IPS DF 4.7 (cell line): ENCODE measurements at regions not wholly inside any gene's neighbourhood (a gene's known extent, or its start where the extent isn't known, plus 50 kb on each side); places are given as distances from the start of the nearest gene placed in this dataset.
"Not testable (repeated sequence)": the region's sequence is repeated elsewhere in the genome, so short reads cannot be mapped to it uniquely, and the experiment has no call there.

ENCODE experiments used
- DNase-seq: peaks from one replicate; pipeline ENCODE4 v3.0.0-alpha.2; 2013; ENCODE audit warnings: low spot score; ENCODE audit errors: extremely low read depth

DNA sequence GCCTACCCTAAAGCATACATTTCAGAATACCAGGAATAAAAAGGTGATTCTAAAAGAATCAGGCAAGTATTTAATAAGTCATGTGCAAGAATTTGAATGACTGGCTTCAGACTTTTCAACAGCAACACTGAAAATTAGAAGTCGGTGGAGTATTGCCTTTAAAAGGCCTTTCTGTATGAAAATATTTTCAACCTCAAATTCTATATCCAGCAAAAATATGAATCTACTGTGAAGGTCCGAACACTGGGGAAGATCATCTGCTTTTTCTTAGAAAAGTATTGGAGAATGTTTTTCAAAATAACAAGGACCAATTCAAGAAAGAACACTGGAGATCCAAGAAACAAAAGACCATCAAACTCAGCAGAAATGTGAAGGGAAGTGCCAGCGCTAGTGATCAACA, 459.5 kb upstream of the KLF12 start:
- no peak for DNase-seq

DNA sequence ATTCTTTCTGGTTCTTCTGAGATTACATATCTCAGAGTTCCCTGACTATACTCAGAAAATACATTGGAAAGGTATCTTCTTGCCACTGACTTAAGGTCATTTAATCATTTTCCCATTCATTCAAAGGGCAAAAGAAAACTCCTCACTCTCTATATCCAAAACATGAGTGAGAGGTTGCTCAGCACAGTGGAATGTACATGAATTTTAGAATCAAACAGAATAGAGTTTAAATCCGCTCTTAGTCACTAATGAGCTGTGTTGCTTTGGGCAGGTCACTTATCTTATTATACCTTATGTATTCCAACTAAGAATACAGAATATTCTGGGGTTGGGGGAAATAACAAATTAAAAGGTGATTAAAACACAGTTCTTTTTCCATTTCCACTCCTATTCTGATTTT, 452.6 kb upstream of the KLF12 start:
- DNase-seq, result no peak

DNA sequence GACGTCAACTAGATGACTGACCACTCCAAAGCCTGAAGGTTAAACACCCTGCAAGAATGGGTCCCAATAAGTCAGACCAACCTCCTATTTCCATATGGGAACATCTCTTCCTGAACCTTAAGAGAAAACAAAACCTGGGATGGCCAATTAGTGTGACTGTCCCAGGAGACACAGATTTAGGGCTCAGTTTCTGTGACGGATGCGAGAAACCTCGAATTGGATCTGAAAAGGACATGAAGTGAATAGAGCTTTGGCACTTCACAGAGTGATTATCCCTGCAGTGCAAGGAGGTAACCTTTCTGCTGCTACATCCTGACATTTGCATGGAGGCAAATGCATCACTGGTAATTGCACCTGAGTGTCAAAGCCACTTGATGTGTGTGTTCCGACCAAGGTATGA, 442.2 kb upstream of the KLF12 start:
- no peak for DNase-seq

DNA sequence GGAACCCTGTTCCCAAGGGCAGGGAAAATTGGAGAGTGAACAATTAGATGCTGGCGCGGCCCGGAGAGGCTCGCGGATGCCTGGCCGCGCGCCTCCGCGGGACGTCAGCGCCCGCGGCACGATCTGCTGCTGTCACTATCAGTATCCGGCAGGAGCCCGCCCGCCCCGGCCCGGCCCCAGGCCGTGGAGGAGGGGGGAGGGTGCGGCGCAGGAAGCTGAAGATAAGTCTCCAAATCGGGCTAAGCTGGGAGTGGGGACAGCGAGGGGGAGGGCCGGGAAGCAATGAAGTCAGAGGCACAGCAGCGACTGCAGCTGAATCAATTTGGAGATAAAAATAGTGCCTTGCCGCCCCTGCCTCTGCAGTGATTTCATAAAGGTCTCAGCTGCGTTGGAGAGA, 441.5 kb upstream of the KLF12 start:
- no peak for DNase-seq

DNA sequence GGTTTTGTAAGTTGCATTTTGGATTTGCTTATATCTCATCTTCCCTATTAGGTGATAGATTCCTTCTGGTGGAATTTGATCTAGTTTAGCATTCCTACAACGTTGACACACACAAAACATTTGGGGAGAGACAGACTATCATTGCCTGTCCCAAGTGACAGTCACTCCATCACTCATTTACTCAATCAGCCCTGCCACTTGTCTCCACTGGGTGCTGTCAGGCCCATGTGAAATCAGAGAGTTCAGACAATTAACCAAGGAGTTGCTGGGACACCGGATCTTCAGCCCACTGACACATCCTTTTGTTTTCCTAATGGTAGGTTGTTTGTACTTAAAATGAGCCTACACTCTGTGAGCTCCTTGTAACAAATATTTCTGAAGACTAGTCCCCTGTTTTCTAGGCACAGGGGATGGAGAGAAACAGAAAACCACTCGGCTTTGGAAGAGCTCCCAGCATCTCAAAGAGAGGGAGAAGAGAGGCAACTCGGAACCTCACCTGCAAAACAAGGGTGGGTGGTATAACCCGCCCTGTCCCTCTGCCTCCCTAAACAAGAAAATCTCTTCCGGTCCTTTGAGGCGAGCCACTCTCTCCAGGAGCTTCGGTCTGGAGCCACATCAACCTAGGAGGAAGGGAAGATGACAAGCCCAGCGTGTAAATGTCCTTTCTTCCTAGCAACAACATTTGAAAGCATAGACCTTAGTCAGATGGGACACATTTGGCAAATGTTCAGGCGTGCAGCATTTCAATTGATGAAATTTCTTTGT, 440.9 kb upstream of the KLF12 start:
- DNase-seq, result no peak

DNA sequence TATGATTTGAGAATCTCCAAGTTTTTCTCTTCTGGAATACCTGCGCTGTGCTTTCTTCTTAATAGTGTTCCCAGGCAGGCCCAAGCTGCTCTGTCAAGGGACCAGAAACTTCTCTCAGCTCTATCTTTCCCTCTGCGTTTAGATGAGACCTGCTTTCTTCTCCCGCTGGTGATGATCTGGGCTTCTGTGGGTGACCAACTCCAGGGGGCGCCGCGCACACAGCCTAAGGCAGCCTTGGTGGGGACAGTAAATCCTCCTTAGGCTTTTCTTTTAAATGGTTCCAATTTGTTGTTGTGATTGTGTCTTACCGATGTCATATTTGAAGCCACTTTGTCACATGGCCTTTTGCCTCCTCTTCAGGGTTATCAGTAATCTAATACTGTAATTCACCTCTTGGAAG, 439.4 kb upstream of the KLF12 start:
- DNase-seq, result no peak

DNA sequence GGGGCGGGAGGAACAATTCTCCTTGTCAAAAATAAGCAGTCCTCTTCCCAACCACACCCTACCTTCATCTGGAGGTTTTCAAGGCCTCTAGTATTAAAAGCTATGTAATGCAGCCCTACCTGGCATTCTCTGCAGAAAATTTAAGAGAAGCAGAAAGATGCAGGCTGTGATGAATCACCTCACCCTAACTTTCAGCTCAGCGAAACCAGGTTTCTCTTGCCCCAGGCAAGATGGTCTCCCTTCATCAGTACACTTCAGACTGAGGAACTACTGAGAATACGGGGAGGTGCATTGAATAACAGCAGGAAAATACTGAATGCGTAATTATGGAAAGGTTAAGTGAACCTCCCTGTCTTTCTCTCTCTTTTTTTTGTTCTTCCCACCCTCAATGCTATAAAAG, 437.6 kb upstream of the KLF12 start:
- no peak for DNase-seq

DNA sequence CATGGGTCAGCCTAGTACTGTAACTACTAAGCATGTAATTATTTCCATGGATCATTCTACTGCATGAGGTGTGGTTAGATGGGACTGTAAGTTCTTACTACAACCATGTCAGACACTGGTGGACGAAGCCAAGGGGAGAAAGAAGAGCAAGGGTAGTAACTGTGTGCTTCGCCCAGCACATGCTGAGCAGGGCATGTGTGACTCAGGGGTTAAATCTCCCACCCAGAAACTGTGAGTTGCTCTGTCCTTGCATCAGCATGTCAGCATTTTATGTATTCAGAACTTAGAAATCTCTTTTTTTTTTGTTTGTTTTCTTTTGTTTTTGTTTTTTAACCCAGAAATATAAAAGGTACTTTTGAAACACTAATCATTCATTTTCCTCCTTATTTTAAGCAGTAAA, 436.6 kb upstream of the KLF12 start:
- no peak for DNase-seq

DNA sequence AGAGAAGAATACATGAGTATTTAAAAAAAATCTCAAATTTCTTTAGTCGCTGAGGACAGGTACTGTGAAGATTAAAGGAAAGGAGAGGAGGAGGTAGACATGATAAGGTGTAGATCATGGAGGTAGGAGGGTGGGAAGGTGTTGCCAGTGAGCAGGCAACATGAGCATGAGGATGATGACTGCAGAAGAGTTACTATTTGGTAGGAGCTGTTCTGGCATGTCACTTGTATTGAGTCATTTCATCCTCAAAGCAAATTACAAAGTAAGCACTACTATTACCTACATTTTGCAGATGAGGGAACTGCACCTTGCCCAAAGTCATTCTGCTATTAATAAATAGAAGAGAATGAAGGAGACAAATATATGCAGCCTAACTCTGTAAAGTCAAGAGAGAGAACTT, 435.8 kb upstream of the KLF12 start:
- no peak for DNase-seq

DNA sequence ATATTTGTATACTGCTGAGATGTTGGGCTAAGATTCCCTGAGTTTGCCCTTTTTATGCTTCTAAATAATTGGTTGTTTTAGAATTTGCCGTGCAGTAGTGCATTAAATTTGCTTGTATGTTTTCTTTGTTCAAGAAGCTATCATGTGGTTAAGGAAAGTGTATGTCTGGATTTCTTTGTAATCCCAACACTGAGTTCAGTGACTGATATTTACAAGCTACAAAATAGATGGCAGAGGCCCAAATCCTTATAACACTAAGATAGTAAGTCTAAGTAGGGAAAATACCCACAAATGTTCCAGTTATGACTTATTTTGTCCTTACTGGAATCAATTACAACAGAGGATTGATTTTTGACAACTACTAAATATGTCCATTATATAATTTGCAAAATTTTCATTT, 435.0 kb upstream of the KLF12 start:
- DNase-seq, result no peak

DNA sequence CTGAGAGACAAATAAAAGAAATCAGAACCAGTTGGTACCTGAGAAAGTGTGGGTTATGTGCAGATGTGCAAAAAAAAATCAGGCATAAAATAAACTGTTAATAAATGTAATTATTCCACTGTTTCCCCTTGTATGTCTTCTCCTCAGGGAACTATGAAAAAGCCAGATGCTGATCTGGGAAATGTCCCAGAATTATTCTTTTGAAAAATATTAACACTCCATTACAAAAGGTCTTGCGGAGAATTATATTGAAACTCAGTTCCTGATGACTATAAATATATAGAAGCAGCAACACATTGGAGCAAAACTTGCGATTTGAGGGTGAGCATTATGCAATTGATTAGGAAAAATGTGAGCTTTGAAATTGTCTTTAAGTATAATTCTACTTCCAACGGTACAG, 433.3 kb upstream of the KLF12 start:
- no peak for DNase-seq

DNA sequence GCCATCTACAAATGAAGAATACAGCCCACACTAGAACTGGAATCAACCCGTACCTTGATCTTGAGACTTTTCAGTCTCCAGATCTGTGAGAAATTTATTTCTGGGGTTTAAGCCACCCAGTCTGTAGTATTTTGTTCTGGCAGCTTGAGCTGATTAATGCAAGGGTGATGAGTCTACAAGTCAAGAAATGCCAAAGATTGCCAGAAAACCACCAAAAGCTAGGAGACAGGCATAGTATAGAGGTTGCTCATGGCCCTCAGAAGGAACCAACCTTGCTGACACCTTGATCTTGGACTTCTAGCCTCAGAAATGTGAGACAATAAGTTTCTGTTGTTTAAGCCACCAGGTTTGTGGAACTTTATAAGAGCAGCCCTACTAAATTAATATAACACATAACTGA, 428.2 kb upstream of the KLF12 start:
- no peak for DNase-seq

DNA sequence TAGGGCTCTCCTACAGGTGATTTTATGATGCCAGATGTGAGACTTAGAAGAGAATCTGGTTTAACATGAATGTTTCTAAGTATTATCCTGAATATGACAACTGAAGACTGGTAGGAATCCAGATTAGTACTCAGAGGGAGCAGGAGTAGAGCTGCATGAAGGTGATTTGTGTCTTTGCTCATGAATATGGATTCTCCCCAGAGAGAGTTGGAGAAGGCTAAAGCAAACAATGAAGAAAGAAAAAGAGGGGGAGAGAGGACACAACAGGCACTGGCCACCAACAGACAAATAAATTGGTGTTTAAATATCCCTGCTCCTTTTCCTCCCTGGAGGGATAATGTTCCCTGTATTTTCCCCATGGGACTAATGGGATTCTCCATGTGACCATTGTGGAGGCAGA, 427.0 kb upstream of the KLF12 start:
- DNase-seq, result no peak

DNA sequence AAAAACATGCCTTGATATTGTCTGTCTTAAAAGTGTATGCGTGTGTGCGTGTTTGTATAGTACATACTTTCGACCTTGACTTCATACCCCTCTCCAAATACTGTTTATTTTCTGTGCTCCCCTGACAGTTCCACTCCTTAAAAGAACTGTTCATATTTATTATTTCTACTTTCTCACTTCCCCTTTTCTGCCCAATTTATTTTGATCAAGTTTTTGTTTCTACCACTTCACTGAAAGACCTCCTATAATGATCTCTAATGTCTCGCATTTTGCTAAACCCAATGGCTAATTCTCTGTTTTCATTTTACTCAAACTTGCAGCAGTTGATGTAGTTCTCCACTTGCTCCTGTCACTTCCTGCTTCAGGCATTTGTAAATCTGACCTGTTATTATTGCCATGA, 426.1 kb upstream of the KLF12 start:
- DNase-seq, result no peak

DNA sequence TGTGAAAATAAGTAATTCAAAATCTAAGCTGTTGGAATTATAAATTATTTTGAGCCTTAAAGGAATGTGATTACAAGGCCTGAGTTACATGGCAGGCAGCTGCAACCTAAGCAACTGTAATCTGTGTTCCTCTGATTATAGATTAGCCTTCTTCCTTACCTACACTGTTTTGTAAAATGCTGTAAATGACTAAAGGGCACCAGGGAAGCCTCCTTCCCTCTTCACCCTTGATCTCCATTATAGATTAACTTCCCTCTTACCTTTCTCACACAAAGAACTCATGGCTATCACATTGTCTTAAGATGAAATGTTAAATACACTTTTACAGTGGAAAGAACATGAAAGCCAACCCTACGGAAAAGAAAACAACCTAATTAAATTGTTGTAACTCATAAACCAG, 423.7 kb upstream of the KLF12 start:
- DNase-seq, result no peak

DNA sequence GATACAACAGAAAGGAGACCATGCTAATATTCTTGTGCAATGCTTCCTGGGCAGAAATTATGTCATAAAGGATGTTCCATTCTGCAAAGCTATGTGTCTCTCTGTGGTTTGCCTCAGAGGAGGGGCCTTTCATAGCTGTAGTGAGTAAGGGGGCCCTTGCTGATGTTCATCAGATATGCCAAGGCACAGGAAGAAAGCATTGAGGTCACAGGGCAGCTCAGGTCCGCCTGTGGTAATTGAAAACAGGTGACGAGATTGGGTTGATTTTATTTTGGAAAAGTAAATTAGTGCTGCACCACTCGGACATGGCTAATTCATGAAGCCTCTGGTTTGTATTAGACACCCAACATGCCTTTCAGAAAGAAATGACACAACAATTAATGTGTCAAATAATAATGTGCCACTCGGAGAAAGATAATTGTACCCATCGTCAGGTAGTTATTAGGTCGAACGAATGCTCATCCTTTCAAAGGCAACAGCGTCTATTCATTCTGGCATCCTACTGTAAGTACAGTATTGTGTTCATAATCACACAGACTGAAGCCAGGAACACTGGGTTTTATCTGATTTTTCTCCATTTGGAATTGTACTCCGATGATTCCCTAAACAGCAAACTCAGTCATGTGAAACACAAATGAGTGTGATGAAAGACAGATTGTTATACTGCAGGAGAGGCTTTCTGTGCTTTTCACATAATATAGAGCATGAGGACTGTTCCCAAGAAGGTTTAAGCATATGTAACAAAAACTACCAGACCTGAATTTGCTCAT, 421.6 kb upstream of the KLF12 start:
- no peak for DNase-seq

DNA sequence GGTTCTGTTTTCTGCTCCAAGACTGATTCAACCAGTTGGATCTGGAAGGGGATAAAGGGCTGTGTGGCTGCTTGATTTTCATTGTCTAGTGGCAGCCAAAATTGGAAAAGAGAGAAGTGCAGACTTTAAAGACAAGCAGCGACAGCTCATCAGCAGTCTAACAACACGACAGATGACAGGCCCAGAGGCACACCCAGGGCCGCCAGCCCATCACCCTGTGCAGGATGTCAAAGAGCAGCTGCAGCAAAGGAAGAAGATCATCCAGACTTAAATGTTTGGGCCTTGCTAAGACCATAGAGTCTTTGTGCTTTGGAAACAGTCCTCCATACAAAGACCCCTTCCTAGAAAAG, 421.0 kb upstream of the KLF12 start:
- DNase-seq, result no peak

DNA sequence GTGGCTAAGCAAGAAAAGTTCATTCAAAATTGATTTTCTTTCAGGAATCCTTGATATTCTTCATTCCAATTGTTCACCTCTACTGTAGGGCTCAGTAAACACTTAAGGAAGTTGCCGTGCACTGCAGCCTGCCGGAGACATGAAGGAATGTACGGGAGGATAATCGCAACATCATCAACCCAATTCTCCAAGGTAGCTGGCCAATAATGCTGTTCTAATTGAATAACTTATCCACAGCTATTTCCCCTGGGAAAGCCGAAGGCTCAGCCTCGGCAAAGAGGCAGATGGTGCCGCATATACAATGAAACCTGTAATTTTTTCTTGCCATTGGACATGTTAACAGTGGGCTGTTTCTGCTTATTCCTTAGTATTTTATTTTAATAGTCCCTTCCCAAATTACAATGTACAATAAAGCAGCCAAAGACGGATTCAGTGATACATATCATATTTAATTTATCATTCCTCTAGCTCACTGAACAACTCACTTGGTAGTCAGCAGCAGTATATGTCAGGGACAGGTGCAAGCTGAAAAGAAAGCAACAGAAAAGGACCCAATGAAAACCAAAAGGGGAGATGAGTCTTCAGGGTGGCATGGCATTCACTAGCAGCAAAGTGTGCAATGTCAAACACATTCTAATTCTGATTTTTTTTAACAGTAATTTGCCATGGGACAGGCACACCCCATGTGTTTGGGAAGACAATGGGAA, 420.5 kb upstream of the KLF12 start:
- no peak for DNase-seq

DNA sequence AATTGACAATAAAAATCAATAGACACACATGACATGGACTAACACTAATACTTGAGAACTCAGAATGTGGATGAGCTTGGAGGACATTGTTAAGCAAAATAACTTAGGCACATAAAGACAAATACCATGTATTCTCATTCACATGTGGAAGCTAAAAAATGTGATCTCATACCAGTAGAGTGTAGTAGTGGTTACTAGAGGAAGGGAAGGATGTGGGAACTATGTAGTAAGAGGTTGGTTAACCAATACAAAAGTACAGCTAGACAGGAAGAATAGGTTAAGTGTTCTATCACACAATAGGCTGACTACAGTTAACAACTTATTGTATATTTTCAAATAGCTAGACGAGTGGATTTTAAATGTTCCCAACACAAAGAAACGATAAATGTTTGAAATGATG, 415.8 kb upstream of the KLF12 start:
- no peak for DNase-seq

DNA sequence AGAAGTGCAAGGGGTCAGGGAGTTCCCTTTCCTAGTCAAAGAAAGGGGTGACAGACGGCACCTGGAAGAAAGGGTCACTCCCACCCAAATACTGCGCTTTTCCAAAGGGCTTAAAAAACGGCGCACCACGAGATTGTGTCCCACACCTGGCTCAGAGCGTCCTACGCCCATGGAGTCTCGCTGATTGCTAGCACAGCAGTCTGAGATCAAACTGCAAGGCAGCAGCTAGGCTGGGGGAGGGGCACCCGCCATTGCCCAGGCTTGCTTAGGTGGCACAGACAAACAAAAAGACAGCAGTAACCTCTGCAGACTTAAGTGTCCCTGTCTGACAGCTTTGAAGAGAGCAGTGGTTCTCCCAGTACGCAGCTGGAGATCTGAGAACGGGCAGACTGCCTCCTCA, 402.4 kb upstream of the KLF12 start:
- DNase-seq, result not testable (repeated sequence)

DNA sequence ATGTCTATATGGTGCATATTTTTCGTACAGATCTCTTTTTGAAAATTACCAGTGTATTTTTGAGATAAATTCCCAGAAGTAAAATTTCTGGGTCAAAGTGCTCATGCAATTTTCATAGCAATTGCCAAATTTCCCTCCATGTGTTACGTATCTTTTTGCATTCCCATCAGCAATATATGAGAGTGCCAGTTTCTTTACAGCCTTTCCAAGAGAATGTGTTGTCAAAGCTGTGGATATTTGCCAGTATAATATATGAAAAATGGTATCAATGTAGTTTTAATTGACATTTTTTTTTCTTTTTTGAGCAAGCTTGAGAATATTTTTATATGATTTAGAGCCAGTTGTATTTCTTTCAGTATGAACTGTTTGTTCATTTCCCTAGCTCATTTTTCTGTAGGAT, 399.0 kb upstream of the KLF12 start:
- DNase-seq, result no peak

DNA sequence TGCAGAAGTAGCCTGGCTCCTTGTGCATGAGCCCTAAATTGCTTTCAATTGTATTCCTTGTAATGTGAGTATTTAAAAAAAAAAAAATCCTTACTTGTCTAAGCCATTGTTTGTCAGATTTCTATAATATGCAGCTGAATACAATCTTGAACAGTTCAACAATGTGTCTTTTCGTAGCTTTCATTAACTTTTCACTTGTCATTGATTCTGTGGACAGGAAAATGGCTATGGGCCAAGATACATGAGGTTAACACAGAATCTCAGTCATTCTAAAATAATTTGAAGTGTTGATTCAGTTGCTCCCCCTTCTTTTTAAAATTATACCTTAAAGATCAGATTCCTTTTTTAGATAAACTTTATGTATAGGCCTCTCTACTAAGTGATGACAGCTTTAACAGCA, 395.8 kb upstream of the KLF12 start:
- DNase-seq, result no peak
